ENCODE measurements at regions not wholly inside any gene's neighbourhood (a gene's known extent, or its start where the extent isn't known, plus 50 kb on each side); places are given as distances from the start of the nearest gene placed in this dataset.
"Not testable (repeated sequence)": the region's sequence is repeated elsewhere in the genome, so short reads cannot be mapped to it uniquely, and the experiment has no call there.

GRCh38 chrX:125678258-125678657, 358.6 kb downstream of the TEX13C start:
- DNase-seq (ENCODE audit: low spot score) (no peak), ATAC-seq (ENCODE audit: low read depth) (no peak)
- Histone ChIP-seq H3K27ac (ENCODE audit: poor library complexity, severe bottlenecking) (no peak overlapping the region), H3K27me3 (ENCODE audit: insufficient read depth, poor library complexity, severe bottlenecking) (no peaks in the 10 kb centered on the region), H3K9me3 (ENCODE audit: severe bottlenecking) (no peaks in the 10 kb centered on the region), H3K4me1 (ENCODE audit: insufficient read depth, poor library complexity, severe bottlenecking) (no peaks in the 10 kb centered on the region), H3K36me3 (ENCODE audit: low read depth) (no peaks in the 10 kb centered on the region), H3K4me3 (ENCODE audit: severe bottlenecking) (no peak overlapping the region)
- TF ChIP-seq CTCF (IDR thresholded peaks at IDR 0.05; ENCODE audit: poor library complexity, severe bottlenecking) = no peak

- no peak for ATAC-seq (ENCODE audit: low read depth)
- no peaks in the 10 kb centered on the region for H3K9me3 ChIP-seq (ENCODE audit: severe bottlenecking)
- H3K36me3 ChIP-seq (ENCODE audit: low read depth) = no peaks in the 10 kb centered on the region
- no peak for TF ChIP-seq CTCF (IDR thresholded peaks at IDR 0.05; ENCODE audit: poor library complexity, severe bottlenecking)
- H3K4me1 ChIP-seq (ENCODE audit: insufficient read depth, poor library complexity, severe bottlenecking) = no peaks in the 10 kb centered on the region
- H3K27ac ChIP-seq (ENCODE audit: poor library complexity, severe bottlenecking) = no peak overlapping the region
- no peak overlapping the region for H3K4me3 ChIP-seq (ENCODE audit: severe bottlenecking)
- no peaks in the 10 kb centered on the region for H3K27me3 ChIP-seq (ENCODE audit: insufficient read depth, poor library complexity, severe bottlenecking)
- DNase-seq (ENCODE audit: low spot score) = no peak
Measured at GRCh38 chrX:125680366-125680765, 360.7 kb downstream of the TEX13C start.

GRCh38 chrX:125681058-125681457, 361.4 kb downstream of the TEX13C start:
- no peaks in the 10 kb centered on the region for H3K36me3 ChIP-seq (ENCODE audit: low read depth)
- DNase-seq (ENCODE audit: low spot score) (no peak), ATAC-seq (ENCODE audit: low read depth) (no peak)
- no peaks in the 10 kb centered on the region for H3K4me1 ChIP-seq (ENCODE audit: insufficient read depth, poor library complexity, severe bottlenecking)
- H3K4me3 ChIP-seq (ENCODE audit: severe bottlenecking) = no peak overlapping the region
- no peak for TF ChIP-seq CTCF (IDR thresholded peaks at IDR 0.05; ENCODE audit: poor library complexity, severe bottlenecking)
- no peaks in the 10 kb centered on the region for H3K27me3 ChIP-seq (ENCODE audit: insufficient read depth, poor library complexity, severe bottlenecking)
- H3K27ac ChIP-seq (ENCODE audit: poor library complexity, severe bottlenecking) = no peak overlapping the region
- H3K9me3 ChIP-seq (ENCODE audit: severe bottlenecking) = no peaks in the 10 kb centered on the region

DNA sequence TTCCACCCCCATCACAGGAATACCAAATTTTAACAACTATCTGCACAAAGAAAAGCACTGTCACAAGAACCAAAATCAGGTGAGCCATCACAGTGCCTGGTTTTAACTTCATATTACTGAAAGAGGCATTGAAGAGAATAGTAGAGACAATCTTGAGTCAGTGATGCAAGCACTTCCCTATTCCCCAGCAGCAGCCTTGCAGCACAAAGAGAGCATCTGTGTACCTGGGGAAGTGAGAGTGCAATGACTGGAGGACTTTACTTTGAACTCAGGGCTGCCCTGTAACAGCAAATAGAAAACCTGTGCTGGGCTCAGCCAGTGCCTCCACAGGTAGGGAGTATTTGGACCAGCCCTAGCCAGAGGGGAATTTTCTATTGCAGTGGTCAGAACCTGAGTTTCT, 361.8 kb downstream of the TEX13C start:
- DNase-seq (ENCODE audit: low spot score) (no peak), ATAC-seq (ENCODE audit: low read depth) (no peak)
- no peaks in the 10 kb centered on the region for H3K9me3 ChIP-seq (ENCODE audit: severe bottlenecking)
- no peaks in the 10 kb centered on the region for H3K27me3 ChIP-seq (ENCODE audit: insufficient read depth, poor library complexity, severe bottlenecking)
- no peak for TF ChIP-seq CTCF (IDR thresholded peaks at IDR 0.05; ENCODE audit: poor library complexity, severe bottlenecking)
- no peak overlapping the region for H3K4me3 ChIP-seq (ENCODE audit: severe bottlenecking)
- H3K4me1 ChIP-seq (ENCODE audit: insufficient read depth, poor library complexity, severe bottlenecking) = no peaks in the 10 kb centered on the region
- H3K36me3 ChIP-seq (ENCODE audit: low read depth) = no peaks in the 10 kb centered on the region
- H3K27ac ChIP-seq (ENCODE audit: poor library complexity, severe bottlenecking) = no peak overlapping the region

DNA sequence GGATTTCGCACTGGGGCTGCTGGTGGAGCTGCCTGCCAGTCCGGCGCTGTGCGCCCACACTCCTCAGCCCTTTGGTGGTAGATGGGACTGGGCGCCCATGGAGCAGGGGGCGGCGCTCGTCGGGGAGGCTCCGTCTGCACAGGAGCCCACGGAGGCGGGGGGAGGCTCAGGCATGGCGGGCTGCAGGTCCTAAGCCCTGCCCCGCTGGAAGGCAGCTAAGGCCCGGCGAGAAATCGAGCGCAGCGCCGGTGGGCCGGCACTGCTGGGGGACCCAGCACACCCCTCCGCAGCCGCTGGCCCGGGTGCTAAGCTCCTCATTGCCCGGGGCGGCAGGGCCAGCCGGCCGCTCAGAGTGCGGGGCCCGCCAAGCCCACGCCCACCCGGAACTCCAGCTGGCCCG, 370.9 kb downstream of the TEX13C start:
- not testable (repeated sequence) for ATAC-seq (ENCODE audit: low read depth); H3K27ac ChIP-seq (ENCODE audit: poor library complexity, severe bottlenecking); H3K4me1 ChIP-seq (ENCODE audit: insufficient read depth, poor library complexity, severe bottlenecking); H3K9me3 ChIP-seq (ENCODE audit: severe bottlenecking); DNase-seq (ENCODE audit: low spot score); H3K36me3 ChIP-seq (ENCODE audit: low read depth); H3K4me3 ChIP-seq (ENCODE audit: severe bottlenecking); H3K27me3 ChIP-seq (ENCODE audit: insufficient read depth, poor library complexity, severe bottlenecking)

Measured in RWPE2 (cell line).